Keratinocyte (primary cell): ENCODE measurements at regions not wholly inside any gene's neighbourhood (a gene's known extent, or its start where the extent isn't known, plus 50 kb on each side); places are given as distances from the start of the nearest gene placed in this dataset.

Experiments used
- DNase-seq: peaks from one replicate; pipeline ENCODE4 v3.0.0-alpha.2; 2011; ENCODE audit warnings: low read depth, missing footprints, low spot score
- FAIRE-seq: peaks from 2 replicates; lab custom pipeline; 2011; peaks lifted over from hg19 to GRCh38; lab: Jason Lieb, UNC
- H2AFZ ChIP-seq: 2 replicates; pipeline ENCODE4 v1.6.0; 2012; ENCODE audit warnings: low read length, control low read depth, inconsistent platforms; ENCODE audit not compliant: control insufficient read depth
- H3K27ac ChIP-seq: 2 replicates; pipeline ENCODE4 v1.5.1; 2011; ENCODE audit warnings: low read length; ENCODE audit not compliant: control insufficient read depth, insufficient read depth
- H3K27me3 ChIP-seq: 3 replicates; pipeline ENCODE4 v1.6.0; 2011; ENCODE audit warnings: low read length; ENCODE audit not compliant: control insufficient read depth, insufficient read depth; ENCODE audit errors: extremely low read depth
- H3K36me3 ChIP-seq, 2 experiments: 2 replicates in 1 of 2; 3 replicates in 1 of 2; pipeline ENCODE4 v1.5.1; 2011; ENCODE audit warnings: low read length in 2 of 2, mild to moderate bottlenecking in 1 of 2; ENCODE audit not compliant: control insufficient read depth in 2 of 2, insufficient read depth in 2 of 2; ENCODE audit errors: extremely low read depth in 1 of 2
- H3K4me1 ChIP-seq: 3 replicates; pipeline ENCODE4 v1.5.1; 2011; ENCODE audit warnings: low read length; ENCODE audit not compliant: control insufficient read depth, insufficient read depth; ENCODE audit errors: extremely low read depth
- H3K4me2 ChIP-seq: 3 replicates; pipeline ENCODE4 v1.6.0; 2011; ENCODE audit warnings: low read depth, low read length; ENCODE audit not compliant: control insufficient read depth, insufficient read depth; ENCODE audit errors: extremely low read depth
- H3K4me3 ChIP-seq, 3 experiments: fragments of 200-600 bp in 1 of 3; sonication (generic) in 1 of 3; 2 replicates in 2 of 3; 3 replicates in 1 of 3; pipeline ENCODE4 v1.5.1; 2011 to 2016; ENCODE audit warnings: low read length in 3 of 3, mild to moderate bottlenecking in 3 of 3, control low read depth in 2 of 3, inconsistent platforms in 1 of 3, low read depth in 1 of 3, mixed read lengths in 1 of 3, mixed run types in 1 of 3, moderate library complexity in 1 of 3; ENCODE audit not compliant: control insufficient read depth in 2 of 3, insufficient read depth in 2 of 3; ENCODE audit errors: extremely low read depth in 1 of 3
- H3K79me2 ChIP-seq: 2 replicates; pipeline ENCODE4 v1.6.0; 2012; ENCODE audit warnings: low read length; ENCODE audit not compliant: control insufficient read depth, insufficient read depth
- H3K9ac ChIP-seq: 3 replicates; pipeline ENCODE4 v1.6.0; 2011; ENCODE audit warnings: low read length; ENCODE audit not compliant: control insufficient read depth, insufficient read depth; ENCODE audit errors: extremely low read depth
- H3K9me1 ChIP-seq: 3 replicates; pipeline ENCODE4 v1.6.0; 2011; ENCODE audit warnings: low read length; ENCODE audit not compliant: control insufficient read depth, insufficient read depth; ENCODE audit errors: extremely low read depth
- H3K9me3 ChIP-seq: 2 replicates; pipeline ENCODE4 v1.5.1; 2012; ENCODE audit warnings: low read depth, low read length; ENCODE audit not compliant: control insufficient read depth
- H4K20me1 ChIP-seq: 3 replicates; pipeline ENCODE4 v1.6.0; 2011; ENCODE audit warnings: low read length; ENCODE audit not compliant: control insufficient read depth, insufficient read depth; ENCODE audit errors: extremely low read depth
- CTCF ChIP-seq, 3 experiments: IDR thresholded peaks in 1 of 3; conservative IDR thresholded peaks in 1 of 3; optimal IDR thresholded peaks in 1 of 3; 2 replicates in 2 of 3; 3 replicates in 1 of 3; pipeline versions ENCODE3 to v1.5.1; 2011; ENCODE audit warnings: low read length in 3 of 3, mild to moderate bottlenecking in 3 of 3, moderate library complexity in 2 of 3, control low read depth in 1 of 3, inconsistent platforms in 1 of 3; ENCODE audit not compliant: insufficient read depth in 2 of 3; ENCODE audit errors: extremely low read depth in 1 of 3
- EZH2 ChIP-seq: IDR thresholded peaks from one replicate; pipeline ENCODE4 v1.6.1; 2012; ENCODE audit warnings: inconsistent platforms, mild to moderate bottlenecking, low read length, moderate library complexity
- dilution Hi-C: fragments of 300-500 bp; cut with MboI; formaldehyde crosslinking; loops from one replicate; pipeline ENCODE4 v1.7.0; 2020; ENCODE audit warnings: low sequenced_read_pairs; ENCODE audit not compliant: extremely low pct_ligation_motif_present
- small RNA-seq, 3 experiments: library from RNA; depleted of rRNA; stranded (forward); fragments of <200 nt; gene quantifications; one replicate each; pipeline ENCODE3, GENCODE V24; 2012; ENCODE audit warnings: low read depth in 3 of 3, low replicate concordance in 1 of 3; ENCODE audit not compliant: insufficient read length in 3 of 3

- dilution Hi-C loops: no loop called here
- no peak overlapping the region for H3K9ac ChIP-seq
These were observed 50.7 kb upstream of the SERP2 start for GRCh38 chr13:44322928-44323327.

GRCh38 chr13:44323754-44324153, 49.9 kb upstream of the SERP2 start:
- H3K9me1 ChIP-seq: no peaks in the 10 kb centered on the region
- no peaks in the 10 kb centered on the region for H3K36me3 ChIP-seq
- no peaks in the 10 kb centered on the region for H4K20me1 ChIP-seq
- H3K27ac ChIP-seq: no peak overlapping the region
- no peak overlapping the region for H3K9ac ChIP-seq
- H3K4me2 ChIP-seq: no peak overlapping the region
- dilution Hi-C loops: no loop called here
- TF ChIP-seq CTCF (optimal IDR thresholded peaks at IDR 0.05 in 1 of 3, IDR thresholded peaks at IDR 0.05 in 1 of 3, conservative IDR thresholded peaks at IDR 0.05 in 1 of 3; ENCODE audit: extremely low read depth in 1 of 3, insufficient read depth in 2 of 3, low read length in 3 of 3) (no peak), EZH2 (no peak)
- no peak overlapping the region for H3K4me3 ChIP-seq
- no peaks in the 10 kb centered on the region for H3K79me2 ChIP-seq
- DNase-seq (no peak), FAIRE-seq (no peak)
- H3K9me3 ChIP-seq: no peaks in the 10 kb centered on the region
- H2AFZ ChIP-seq: no peak overlapping the region
- H3K4me1 ChIP-seq: peaks cover 9% of the 10 kb centered on the region
- H3K27me3 ChIP-seq: no peaks in the 10 kb centered on the region

More at GRCh38 chr13:44322928-44323327, 50.7 kb upstream of the SERP2 start:
- Histone ChIP-seq H3K9me1 (no peaks in the 10 kb centered on the region), H3K4me2 (no peak overlapping the region), H3K79me2 (no peaks in the 10 kb centered on the region), H3K36me3 (no peaks in the 10 kb centered on the region), H3K27ac (no peak overlapping the region), H3K4me1 (peaks cover 14% of the 10 kb centered on the region), H4K20me1 (no peaks in the 10 kb centered on the region), H3K4me3 (no peak overlapping the region), H2AFZ (no peak overlapping the region), H3K9me3 (no peaks in the 10 kb centered on the region), H3K27me3 (no peaks in the 10 kb centered on the region)
- FAIRE-seq (no peak), DNase-seq (no peak)
- no peak for TF ChIP-seq EZH2
- TF ChIP-seq CTCF (optimal IDR thresholded peaks at IDR 0.05 in 1 of 3, IDR thresholded peaks at IDR 0.05 in 1 of 3, conservative IDR thresholded peaks at IDR 0.05 in 1 of 3; ENCODE audit: extremely low read depth in 1 of 3, insufficient read depth in 2 of 3, low read length in 3 of 3): no peak

Small RNA genes in the stretch of these regions (small RNA-seq; reads per million reads assigned to genes)
- 0 reads per million in 3 experiments for gene MIR8079
